HepG2 (cell line): ENCODE measurements at regions not wholly inside any gene's neighbourhood (a gene's known extent, or its start where the extent isn't known, plus 50 kb on each side); places are given as distances from the start of the nearest gene placed in this dataset.

Experiments used
- ARNT ChIP-seq: fragments of 450-650 bp; IDR thresholded peaks from 2 replicates; pipeline ENCODE4 v1.6.1; 2017
- ARNTL ChIP-seq: sonication (generic); formaldehyde crosslinking; IDR thresholded peaks from 2 replicates; pipeline ENCODE4 v1.4.0; 2020; ENCODE audit warnings: mild to moderate bottlenecking, missing genetic modification reagents
- CC2D1A ChIP-seq: sonication (generic); formaldehyde crosslinking; IDR thresholded peaks from 2 replicates; pipeline ENCODE4 v1.8.1; 2023; ENCODE audit warnings: mild to moderate bottlenecking, missing genetic modification reagents
- ESRRA ChIP-seq: sonication (generic); formaldehyde crosslinking; IDR thresholded peaks from 2 replicates; pipeline ENCODE4 v1.5.1; 2020; ENCODE audit warnings: mild to moderate bottlenecking, low read depth, missing genetic modification reagents
- ETV5 ChIP-seq: IDR thresholded peaks from 2 replicates; pipeline ENCODE4 v1.6.1; 2018; ENCODE audit warnings: missing biosample characterization, missing genetic modification reagents, inconsistent platforms, borderline replicate concordance
- GABPB1 ChIP-seq: IDR thresholded peaks from 2 replicates; pipeline ENCODE4 v1.6.1; 2016; ENCODE audit warnings: mild to moderate bottlenecking, missing genetic modification reagents, moderate library complexity, missing compliant biosample characterization
- HIVEP1 ChIP-seq: sonication (generic); formaldehyde crosslinking; IDR thresholded peaks from 2 replicates; pipeline ENCODE4 v1.4.0; 2020; ENCODE audit warnings: mild to moderate bottlenecking, missing genetic modification reagents
- IRF2 ChIP-seq: IDR thresholded peaks from 2 replicates; pipeline ENCODE4 v1.6.1; 2018; ENCODE audit warnings: missing genetic modification reagents, missing compliant biosample characterization
- MIER2 ChIP-seq: IDR thresholded peaks from 2 replicates; pipeline ENCODE4 v1.6.1; 2016; ENCODE audit warnings: missing biosample characterization, missing genetic modification reagents
- MTA3 ChIP-seq: sonication (generic); formaldehyde crosslinking; IDR thresholded peaks from 2 replicates; pipeline ENCODE4 v1.4.0; 2020; ENCODE audit warnings: missing genetic modification reagents
- ONECUT2 ChIP-seq: sonication (generic); formaldehyde crosslinking; IDR thresholded peaks from 2 replicates; pipeline ENCODE4 v1.4.0; 2020; ENCODE audit warnings: missing genetic modification reagents
- PCBP1 ChIP-seq: fragments of 200-400 bp; formaldehyde crosslinking; IDR thresholded peaks from 2 replicates; pipeline ENCODE4 v1.6.1; 2017; ENCODE audit warnings: mild to moderate bottlenecking, low read depth, low read length, borderline replicate concordance
- SMAD3 ChIP-seq: sonication (generic); formaldehyde crosslinking; IDR thresholded peaks from 2 replicates; pipeline ENCODE4 v1.4.0; 2020; ENCODE audit warnings: missing genetic modification reagents
- SMARCE1 ChIP-seq: fragments of 450-650 bp; IDR thresholded peaks from 2 replicates; pipeline ENCODE4 v1.6.1; 2017; ENCODE audit warnings: borderline replicate concordance
- SMYD3 ChIP-seq: sonication (generic); formaldehyde crosslinking; IDR thresholded peaks from 2 replicates; pipeline ENCODE4 v1.8.1; 2023; ENCODE audit warnings: mild to moderate bottlenecking, missing genetic modification reagents
- TCF7 ChIP-seq: sonication (generic); IDR thresholded peaks from 2 replicates; pipeline ENCODE4 v1.6.1; 2016; ENCODE audit warnings: antibody characterized with exemption, low read depth
- YY1 ChIP-seq: IDR thresholded peaks from 2 replicates; pipeline ENCODE4 v1.6.1; 2011; ENCODE audit warnings: low read length, low read depth, moderate library complexity, mild to moderate bottlenecking; ENCODE audit not compliant: insufficient read depth, insufficient replicate concordance
- ZSCAN31 ChIP-seq: sonication (generic); formaldehyde crosslinking; IDR thresholded peaks from 2 replicates; pipeline ENCODE4 v1.5.0; 2020; ENCODE audit warnings: low read depth, mild to moderate bottlenecking, missing genetic modification reagents
- TF ChIP-seq, protein P1 (sequence below): sonication (generic); formaldehyde crosslinking; IDR thresholded peaks from 2 replicates; pipeline ENCODE4 v1.8.0; 2022; ENCODE audit warnings: low read depth, missing genetic modification reagents
- TF ChIP-seq, protein P2 (sequence below): sonication (generic); formaldehyde crosslinking; IDR thresholded peaks from 2 replicates; pipeline ENCODE4 v1.9.0; 2021; ENCODE audit warnings: missing genetic modification reagents, borderline replicate concordance
- TF ChIP-seq, protein P3 (sequence below): sonication (generic); formaldehyde crosslinking; IDR thresholded peaks from 2 replicates; pipeline ENCODE4 v1.4.0; 2020; ENCODE audit warnings: mild to moderate bottlenecking, missing genetic modification reagents
- TF ChIP-seq, protein P4 (sequence below): sonication (generic); formaldehyde crosslinking; IDR thresholded peaks from 2 replicates; pipeline ENCODE4 v1.4.0; 2020; ENCODE audit warnings: missing genetic modification reagents

DNA sequence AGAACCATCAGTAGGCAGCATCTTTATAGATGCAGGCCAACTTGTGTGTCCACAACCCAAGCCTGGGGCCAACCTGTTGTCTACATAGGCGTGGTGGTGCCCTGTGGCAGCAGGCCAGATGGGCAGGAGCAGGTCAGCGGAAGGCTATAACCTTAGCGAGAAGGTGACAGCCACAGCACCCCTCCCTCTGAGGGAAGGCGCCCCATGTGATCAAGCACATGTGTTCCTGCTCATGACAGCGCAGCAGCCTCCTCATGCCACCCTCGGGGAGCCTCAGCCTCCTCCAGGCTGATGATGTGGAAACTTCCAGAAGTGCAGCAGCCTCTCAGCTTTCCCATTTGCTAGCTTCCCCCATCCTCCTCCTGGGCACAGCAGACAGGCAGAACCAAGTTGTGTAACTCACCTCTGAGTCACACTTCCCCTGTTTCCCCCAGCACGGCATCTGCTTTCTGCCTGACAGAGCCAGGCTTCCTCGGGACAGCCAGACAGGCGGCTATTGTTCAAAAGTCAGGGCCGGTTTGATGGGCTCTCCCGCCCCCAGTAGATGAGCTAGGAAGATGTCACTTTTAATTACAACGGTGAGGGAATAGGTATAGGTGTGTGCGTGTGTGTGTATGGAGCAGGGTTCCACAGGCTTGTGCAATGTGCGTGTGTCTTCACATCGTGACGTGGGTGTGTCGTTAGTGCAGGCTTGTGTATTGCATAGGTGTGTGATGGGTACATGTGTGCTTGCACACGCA, 312.0 kb upstream of the ZMIZ1 start (continued):
- TF ChIP-seq IRF2 (CRISPR knock-in tag), result 0 out of 2 replicates have a peak, but pooled peaks have one; percentile 20
- TF ChIP-seq, protein P1, sequence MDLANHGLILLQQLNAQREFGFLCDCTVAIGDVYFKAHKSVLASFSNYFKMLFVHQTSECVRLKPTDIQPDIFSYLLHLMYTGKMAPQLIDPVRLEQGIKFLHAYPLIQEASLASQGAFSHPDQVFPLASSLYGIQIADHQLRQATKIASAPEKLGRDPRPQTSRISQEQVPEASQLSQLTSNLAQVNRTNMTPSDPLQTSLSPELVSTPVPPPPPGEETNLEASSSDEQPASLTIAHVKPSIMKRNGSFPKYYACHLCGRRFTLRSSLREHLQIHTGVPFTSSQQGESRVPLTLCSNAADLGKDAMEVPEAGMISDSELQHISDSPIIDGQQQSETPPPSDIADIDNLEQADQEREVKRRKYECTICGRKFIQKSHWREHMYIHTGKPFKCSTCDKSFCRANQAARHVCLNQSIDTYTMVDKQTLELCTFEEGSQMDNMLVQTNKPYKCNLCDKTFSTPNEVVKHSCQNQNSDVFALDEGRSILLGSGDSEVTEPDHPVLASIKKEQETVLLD (CRISPR knock-in tag), result no peak
- no peak for TF ChIP-seq YY1
- TF ChIP-seq, protein P2, sequence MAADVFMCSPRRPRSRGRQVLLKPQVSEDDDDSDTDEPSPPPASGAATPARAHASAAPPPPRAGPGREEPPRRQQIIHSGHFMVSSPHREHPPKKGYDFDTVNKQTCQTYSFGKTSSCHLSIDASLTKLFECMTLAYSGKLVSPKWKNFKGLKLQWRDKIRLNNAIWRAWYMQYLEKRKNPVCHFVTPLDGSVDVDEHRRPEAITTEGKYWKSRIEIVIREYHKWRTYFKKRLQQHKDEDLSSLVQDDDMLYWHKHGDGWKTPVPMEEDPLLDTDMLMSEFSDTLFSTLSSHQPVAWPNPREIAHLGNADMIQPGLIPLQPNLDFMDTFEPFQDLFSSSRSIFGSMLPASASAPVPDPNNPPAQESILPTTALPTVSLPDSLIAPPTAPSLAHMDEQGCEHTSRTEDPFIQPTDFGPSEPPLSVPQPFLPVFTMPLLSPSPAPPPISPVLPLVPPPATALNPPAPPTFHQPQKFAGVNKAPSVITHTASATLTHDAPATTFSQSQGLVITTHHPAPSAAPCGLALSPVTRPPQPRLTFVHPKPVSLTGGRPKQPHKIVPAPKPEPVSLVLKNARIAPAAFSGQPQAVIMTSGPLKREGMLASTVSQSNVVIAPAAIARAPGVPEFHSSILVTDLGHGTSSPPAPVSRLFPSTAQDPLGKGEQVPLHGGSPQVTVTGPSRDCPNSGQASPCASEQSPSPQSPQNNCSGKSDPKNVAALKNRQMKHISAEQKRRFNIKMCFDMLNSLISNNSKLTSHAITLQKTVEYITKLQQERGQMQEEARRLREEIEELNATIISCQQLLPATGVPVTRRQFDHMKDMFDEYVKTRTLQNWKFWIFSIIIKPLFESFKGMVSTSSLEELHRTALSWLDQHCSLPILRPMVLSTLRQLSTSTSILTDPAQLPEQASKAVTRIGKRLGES (CRISPR knock-in tag), result no peak
- TF ChIP-seq ONECUT2, result no peak
- TF ChIP-seq, protein P3, sequence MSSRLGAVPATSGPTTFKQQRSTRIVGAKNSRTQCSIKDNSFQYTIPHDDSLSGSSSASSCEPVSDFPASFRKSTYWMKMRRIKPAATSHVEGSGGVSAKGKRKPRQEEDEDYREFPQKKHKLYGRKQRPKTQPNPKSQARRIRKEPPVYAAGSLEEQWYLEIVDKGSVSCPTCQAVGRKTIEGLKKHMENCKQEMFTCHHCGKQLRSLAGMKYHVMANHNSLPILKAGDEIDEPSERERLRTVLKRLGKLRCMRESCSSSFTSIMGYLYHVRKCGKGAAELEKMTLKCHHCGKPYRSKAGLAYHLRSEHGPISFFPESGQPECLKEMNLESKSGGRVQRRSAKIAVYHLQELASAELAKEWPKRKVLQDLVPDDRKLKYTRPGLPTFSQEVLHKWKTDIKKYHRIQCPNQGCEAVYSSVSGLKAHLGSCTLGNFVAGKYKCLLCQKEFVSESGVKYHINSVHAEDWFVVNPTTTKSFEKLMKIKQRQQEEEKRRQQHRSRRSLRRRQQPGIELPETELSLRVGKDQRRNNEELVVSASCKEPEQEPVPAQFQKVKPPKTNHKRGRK, result no peak
- peak; percentile 76 for TF ChIP-seq ETV5 (CRISPR knock-in tag)
- no peak for TF ChIP-seq PCBP1
- TF ChIP-seq ESRRA (CRISPR knock-in tag), result no peak
- TF ChIP-seq MIER2 (CRISPR knock-in tag), result no peak; the same call in 1 of the 2 replicates
- TF ChIP-seq MTA3 (CRISPR knock-in tag), result no peak
- TF ChIP-seq ARNTL (CRISPR knock-in tag), result 0 out of 2 replicates have a peak, but pooled peaks have one; percentile 29
- no peak for TF ChIP-seq ZSCAN31 (CRISPR knock-in tag)
- no peak for TF ChIP-seq HIVEP1 (CRISPR knock-in tag)
- TF ChIP-seq, protein P4, sequence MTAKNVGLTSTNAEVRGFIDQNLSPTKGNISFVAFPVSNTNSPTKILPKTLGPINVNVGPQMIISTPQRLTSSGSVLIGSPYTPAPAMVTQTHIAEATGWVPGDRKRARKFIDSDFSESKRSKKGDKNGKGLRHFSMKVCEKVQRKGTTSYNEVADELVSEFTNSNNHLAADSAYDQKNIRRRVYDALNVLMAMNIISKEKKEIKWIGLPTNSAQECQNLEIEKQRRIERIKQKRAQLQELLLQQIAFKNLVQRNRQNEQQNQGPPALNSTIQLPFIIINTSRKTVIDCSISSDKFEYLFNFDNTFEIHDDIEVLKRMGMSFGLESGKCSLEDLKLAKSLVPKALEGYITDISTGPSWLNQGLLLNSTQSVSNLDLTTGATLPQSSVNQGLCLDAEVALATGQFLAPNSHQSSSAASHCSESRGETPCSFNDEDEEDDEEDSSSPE (CRISPR knock-in tag), result no peak
- no peak for TF ChIP-seq TCF7
- TF ChIP-seq SMAD3 (CRISPR knock-in tag), result no peak
- TF ChIP-seq SMARCE1, result no peak
- TF ChIP-seq GABPB1 (CRISPR knock-in tag), result peak; percentile 42
- TF ChIP-seq SMYD3 (CRISPR knock-in tag), result no peak
- TF ChIP-seq CC2D1A (CRISPR knock-in tag), result no peak
- no peak for TF ChIP-seq ARNT
